HG03432 (cell line): ENCODE measurements at regions not wholly inside any gene's neighbourhood (a gene's known extent, or its start where the extent isn't known, plus 50 kb on each side); places are given as distances from the start of the nearest gene placed in this dataset.

Experiments
- ATAC-seq: cut with Tn5 transposase; IDR thresholded peaks from one replicate; pipeline ENCODE4 v1.9.1; 2021; ENCODE audit warnings: mild to moderate bottlenecking, moderate library complexity; ENCODE audit not compliant: unreplicated experiment

DNA sequence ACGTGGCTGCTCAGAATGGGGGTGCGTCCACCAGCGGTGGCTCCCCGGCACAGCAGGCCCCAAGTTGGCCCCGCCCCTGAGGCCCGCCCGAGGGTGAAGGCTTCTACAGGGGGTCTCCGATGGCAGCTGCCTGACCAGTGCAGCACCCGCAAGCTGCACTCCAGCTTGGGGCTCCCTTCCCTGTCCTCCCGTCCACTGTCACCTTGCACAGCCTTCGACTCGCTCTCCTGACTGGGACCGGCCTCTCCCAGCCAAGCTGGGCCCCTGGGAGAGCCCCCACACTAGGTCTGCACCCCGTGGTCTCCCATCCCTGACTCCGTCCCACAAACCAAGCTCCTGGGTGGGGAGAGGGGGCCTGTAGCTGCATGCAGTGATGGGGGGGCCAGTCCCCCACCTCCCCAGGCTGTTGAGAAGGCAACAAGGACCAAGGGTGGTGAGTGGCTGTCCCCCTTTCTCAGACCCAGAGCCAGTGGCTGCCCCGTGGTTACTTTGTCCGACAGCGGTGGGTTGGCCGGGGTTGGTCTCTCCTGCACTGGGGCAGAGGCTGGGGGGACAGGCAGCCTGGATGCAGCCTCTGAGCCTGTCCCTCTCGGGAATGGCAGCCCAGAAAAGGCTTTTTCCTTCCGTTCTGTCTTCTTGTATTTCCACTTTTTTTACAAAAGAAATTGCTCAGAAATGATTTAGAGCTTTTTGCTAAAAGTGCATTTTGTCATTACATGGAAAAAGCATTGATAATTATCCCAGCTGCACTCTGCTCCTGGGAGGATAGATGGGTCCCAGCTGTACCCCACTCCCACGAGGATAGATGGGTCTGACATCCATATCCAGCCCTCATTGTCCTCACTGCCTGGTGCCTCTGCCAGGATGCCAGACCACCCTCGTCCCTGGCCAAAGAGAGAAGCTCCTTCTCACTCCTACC is 217.0 kb downstream of the KIF26A start:
- no peak for ATAC-seq

DNA sequence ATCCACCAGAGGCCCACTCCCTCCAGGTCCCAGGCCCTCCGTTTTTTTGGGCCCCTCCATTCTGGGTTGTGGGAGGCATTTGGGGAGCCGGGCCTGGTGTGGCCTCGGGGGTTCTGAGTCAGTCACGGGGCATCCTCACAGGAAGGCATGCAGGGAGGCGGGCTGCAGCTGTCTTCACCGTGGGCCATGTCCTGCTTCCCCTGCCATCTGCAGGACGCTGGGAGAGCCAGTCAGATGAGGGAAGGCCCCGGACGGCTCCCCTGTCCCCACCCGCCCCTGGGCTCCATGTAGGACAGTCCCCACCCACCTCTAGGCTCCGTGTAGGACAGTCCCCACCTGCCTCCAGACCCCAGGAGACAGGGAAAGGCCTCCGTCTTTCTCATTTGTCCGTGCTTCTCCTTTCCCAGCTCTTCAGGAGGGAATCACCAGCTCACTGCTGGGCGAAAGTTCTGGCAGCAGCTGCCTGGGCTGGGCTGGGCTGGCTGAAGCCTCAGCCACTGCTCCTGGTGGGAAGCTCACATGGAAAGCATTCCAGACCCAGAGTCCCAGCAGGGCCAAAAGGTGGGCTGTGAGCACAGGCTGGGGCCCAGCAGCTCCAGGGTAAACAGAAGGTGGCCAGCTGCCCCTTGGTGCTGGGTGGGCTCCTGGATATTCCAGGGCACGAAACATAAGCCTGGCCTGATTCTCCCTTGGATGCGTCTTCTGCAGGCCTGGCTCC is 217.8 kb downstream of the KIF26A start:
- ATAC-seq: no peak

DNA sequence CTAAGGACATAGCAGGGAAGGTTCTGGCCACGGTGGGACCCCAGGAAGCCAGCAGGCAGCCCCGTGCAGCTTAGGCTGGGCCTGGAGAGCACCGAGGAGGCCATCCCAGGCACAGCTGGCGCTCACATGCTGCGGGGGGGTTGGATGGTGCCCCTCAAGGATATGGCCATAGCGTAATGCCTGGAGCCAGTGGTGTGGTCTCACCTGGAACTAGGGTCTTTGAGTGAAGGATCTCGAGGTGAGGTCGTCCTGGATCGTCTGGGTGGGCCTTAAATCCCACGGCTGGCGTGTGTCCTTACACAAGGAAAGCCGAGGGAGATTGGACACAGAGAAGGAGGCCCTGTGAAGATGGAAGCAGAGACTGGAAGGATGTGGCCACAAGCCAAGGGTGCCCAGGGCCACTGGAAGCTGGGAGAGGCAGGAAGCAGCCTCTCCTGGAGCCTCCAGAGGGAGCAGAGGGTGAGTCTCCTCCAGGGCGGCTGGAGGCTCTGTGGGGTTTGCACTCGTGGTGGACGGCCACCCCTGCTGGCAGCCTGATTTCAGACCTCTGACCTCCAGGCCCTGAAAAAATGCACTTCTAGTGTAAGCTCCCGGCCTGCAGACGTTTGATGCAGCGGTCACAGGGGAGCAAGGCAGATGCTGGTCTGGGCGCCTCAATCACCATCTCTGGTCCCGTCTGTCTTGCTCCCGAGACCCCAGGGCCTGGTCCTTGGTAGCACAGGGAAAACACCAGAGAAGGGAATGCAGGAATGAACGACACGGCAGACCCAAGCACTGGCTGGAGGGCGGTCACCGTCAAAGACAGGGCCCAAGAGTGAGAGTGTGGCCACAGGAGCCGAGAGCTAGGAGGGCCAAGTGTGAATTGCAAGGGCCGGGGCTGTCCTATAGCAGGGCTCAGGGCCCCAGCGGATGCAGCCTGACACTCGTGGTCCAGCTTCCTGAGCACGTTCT is 218.6 kb downstream of the KIF26A start:
- no peak for ATAC-seq

GRCh38 chr14:104357689-104358527 is 219.5 kb downstream of the KIF26A start:
- no peak for ATAC-seq

DNA sequence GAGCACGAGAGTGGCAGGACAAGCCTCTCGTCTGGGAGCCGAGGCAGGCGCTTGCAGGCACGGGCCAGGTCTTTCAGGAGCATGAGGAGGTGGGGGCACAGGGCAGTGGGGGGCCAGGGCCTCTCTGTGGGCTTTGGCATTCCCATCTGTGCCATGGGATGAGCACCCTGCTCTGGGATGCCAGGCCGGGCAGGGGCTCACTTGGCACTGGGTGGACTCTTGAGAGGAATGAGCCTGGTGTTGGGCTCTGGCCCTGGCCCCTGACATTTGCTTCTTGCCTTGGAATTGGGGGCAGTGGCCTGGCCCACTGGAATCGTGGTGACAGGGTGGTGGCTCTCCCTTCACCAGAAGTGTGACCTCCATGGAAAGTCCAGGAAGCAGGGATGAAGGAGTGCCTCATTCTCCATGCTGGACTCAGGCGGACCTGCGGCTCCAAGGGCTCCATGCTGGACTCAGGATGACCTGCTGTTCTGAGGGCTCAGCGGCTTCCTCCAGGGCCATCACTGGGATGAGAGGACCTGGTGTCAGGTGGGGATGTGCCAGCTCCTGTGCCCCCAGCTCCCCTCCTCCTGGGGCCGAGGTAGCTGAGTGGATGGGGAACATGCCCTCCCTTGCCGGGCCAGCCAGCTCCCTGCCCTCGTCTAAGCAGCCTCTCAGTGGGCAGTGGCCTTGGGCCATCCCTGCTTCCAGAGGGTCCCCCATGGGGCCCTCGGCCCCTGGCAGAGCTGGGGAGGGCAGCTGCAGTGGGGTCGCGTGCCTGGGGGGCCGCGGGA is 220.3 kb downstream of the KIF26A start:
- no peak for ATAC-seq

DNA sequence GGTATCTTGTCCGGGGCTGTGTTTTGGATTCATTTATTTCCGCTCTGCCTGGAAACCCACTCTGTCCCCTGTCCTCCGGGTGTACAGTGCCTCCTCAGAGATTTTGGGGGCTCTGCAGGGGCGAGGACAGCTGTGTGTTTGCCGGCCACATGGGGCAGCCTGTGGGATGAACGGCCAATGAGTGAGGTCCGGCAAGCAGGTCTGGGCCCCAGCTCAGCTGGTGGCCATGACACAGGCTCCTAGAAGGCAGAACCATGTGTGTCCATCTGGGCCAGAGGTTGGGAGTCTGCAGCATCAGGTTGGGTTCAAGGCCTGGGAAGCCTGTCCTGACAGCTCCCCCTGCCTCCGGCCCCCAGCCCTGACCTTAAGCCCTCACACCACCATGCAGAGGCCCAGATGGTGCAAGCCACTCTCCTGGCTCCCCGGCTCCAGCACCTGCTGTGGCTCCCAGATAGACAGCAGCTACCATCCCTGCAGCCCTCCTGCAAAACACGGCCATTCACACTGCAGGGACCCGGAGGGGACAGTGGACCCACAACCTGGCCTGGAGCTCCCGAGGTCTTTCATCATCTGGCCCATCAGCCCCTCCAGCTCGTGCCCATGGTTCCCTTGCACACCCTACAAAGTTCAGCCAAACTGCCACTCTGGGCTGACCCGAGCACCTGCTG is 220.1 kb upstream of the C14orf180 start:
- ATAC-seq: no peak

- ATAC-seq: no peak
Measured at GRCh38 chr14:104359969-104360442, 219.6 kb upstream of the C14orf180 start.

GRCh38 chr14:104360501-104360900 is 219.1 kb upstream of the C14orf180 start:
- no peak for ATAC-seq

- ATAC-seq: no peak
Measured at GRCh38 chr14:104361101-104361591, 218.4 kb upstream of the C14orf180 start.

DNA sequence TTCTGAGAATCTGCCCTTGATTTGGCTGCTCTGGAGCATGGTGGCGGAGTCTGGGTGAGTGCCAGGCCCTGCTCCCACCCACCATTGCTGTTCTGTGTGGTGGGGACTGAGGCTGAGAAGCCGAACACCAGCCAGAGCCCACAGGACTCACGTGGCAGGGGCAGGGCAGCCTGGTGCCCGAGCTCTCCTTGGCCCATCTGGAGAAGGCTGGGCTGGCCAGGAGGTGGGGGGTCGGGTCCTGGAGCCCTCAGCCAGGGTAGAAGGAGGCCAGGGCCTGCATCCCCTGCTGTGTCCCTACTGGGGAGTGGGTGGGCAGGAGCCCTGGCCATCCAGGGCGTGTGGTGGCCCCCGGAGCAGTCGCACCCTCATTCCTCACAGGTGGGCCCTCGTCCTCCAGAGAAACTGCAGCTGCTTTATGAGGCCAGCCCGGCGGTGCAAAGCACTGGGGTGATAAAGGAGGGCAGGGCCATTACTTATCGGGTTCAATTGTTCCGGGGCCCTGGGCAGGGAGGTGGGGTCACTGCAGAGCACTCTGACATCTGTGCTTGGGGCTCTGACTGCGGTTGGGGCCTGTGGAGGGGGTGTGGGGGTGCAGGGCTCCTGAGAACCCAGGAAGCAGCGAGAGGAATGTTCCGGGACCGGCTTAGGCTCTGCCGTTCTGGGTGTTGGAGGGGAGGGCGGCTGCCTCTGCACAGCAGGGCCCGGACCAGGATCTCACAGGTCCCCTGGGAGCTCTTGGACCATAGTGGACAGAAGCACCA is 217.5 kb upstream of the C14orf180 start:
- ATAC-seq: no peak

GRCh38 chr14:104362761-104363605 is 216.6 kb upstream of the C14orf180 start:
- no peak for ATAC-seq

DNA sequence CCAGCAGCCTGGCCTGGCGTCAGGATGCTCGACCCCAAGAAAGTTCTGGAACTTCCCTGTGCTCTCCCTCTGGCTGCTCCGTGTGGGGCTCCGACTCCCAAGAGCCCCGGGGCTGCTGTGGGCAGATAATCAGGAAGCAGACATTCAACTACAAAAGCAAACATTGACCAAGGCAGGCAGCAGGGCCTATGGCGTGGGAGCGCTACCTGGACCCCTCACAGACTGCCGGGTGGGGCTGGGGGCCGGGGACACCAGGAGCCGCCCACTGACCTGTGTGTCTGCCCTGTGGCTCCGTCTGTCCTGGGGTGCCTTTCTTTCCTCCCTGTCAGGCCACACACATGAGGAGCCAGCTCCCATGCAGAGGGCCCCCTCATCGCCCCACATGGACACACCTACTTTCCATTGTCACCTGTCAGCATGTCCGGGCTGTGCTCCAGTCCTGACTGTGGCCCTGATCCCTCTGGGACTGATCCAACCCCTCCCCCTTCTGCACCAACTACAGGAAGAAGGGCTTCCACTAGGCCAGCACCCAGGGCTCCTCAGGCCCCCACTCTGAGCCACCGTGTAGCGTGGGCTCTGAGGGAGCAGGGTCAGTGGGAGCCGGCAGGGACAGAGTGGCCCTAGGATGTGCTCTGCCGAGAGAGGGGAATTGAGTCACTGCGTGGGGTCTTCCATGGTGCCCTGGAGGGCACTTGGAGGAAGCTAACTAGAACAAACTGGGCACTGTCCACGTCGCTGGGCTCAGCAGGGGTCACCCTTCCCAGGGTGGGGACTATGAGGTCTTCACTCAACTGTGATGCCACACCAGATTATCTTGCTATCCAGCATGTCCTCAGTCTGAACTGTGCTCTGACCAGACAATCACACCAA is 215.4 kb upstream of the C14orf180 start:
- ATAC-seq: no peak

- ATAC-seq: no peak
Measured at GRCh38 chr14:104364830-104365229, 214.7 kb upstream of the C14orf180 start.

- no peak for ATAC-seq
Measured at GRCh38 chr14:104366931-104367865, 212.4 kb upstream of the C14orf180 start.
